ENCODE measurements at regions not wholly inside any gene's neighbourhood (a gene's known extent, or its start where the extent isn't known, plus 50 kb on each side); places are given as distances from the start of the nearest gene placed in this dataset.

DNA sequence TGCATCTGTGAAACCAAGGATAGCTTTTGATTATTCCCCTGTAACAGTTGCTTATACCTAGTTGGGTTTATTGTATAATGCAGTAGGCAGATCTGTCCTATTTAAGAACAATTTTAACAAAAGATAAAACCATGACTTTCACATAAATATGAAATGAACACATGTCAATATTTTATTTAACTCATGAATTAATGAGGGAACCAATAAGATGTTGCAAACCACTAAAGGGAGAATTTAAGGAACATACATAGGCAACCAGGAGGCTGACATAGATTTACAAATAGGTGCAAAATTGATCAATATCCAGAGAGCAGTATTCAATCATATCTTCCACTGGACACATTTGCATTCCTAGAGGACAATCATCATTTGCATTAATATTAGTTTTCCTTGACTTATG lies 280.0 kb upstream of the BRINP1 start:
- TF ChIP-seq POLR2A (IDR thresholded peaks at IDR 0.05; ENCODE audit: low read depth, low read length) (no peak), POLR2AphosphoS5 (IDR thresholded peaks at IDR 0.05; ENCODE audit: low read depth, low read length) (no peak), TAF1 (IDR thresholded peaks at IDR 0.05; ENCODE audit: low read depth, low read length) (no peak), SPI1 (IDR thresholded peaks at IDR 0.05; ENCODE audit: low read depth, low read length) (no peak)

Measured in GM12891 (cell line).